ENCODE measurements at regions not wholly inside any gene's neighbourhood (a gene's known extent, or its start where the extent isn't known, plus 50 kb on each side); places are given as distances from the start of the nearest gene placed in this dataset.

DNA sequence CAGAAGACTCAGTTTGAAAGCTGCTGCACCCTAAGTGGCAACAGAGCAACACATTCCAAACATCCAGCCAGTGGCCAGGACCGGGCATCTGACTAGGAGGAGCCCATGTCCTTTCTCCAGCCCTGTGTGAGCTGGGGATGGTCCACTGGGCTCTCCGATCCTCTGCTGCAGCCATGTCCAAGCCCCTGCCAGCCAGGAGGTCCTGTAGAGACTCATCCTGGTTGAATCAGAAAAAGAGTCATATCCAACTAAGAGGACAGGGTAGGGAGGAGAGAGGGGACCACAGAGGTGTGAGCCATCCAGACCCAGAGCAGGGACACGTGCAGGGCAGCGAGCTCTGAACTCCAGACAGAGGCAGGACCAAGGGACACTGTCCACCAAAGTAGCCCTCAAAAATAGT is 163.0 kb upstream of the CDH5 start:
- DNase-seq (ENCODE audit: low read depth), result no peak
- TF ChIP-seq, protein P1, sequence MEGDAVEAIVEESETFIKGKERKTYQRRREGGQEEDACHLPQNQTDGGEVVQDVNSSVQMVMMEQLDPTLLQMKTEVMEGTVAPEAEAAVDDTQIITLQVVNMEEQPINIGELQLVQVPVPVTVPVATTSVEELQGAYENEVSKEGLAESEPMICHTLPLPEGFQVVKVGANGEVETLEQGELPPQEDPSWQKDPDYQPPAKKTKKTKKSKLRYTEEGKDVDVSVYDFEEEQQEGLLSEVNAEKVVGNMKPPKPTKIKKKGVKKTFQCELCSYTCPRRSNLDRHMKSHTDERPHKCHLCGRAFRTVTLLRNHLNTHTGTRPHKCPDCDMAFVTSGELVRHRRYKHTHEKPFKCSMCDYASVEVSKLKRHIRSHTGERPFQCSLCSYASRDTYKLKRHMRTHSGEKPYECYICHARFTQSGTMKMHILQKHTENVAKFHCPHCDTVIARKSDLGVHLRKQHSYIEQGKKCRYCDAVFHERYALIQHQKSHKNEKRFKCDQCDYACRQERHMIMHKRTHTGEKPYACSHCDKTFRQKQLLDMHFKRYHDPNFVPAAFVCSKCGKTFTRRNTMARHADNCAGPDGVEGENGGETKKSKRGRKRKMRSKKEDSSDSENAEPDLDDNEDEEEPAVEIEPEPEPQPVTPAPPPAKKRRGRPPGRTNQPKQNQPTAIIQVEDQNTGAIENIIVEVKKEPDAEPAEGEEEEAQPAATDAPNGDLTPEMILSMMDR (IDR thresholded peaks at IDR 0.05; ENCODE audit: insufficient read depth, low read length), result no peak
- H3K4me3 ChIP-seq (ENCODE audit: low read depth, low read length), result no peak overlapping the region

DNA sequence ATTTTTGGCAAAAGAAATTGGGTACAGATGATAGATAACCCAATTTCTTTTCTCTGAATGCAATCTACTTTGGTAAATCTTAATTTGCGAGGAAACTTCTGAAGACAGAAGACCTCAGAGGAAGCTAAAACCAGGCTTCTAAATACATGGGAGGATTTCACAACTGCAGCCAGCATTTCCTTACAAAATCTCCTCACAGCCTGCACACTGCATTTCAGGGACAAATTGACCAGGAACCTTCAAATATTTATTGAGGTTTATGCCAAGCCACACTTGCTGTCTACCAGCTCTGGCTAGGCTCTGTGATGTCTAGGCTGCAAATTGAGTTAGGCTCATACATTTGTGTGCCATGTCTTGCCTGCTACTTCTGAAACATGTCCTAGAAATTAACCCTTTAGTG is 167.3 kb upstream of the CDH5 start:
- DNase-seq (ENCODE audit: low read depth), result peak; percentile 63
- TF ChIP-seq, protein P1 (IDR thresholded peaks at IDR 0.05; ENCODE audit: insufficient read depth, low read length), result no peak
- H3K4me3 ChIP-seq (ENCODE audit: low read depth, low read length), result no peak overlapping the region

DNA sequence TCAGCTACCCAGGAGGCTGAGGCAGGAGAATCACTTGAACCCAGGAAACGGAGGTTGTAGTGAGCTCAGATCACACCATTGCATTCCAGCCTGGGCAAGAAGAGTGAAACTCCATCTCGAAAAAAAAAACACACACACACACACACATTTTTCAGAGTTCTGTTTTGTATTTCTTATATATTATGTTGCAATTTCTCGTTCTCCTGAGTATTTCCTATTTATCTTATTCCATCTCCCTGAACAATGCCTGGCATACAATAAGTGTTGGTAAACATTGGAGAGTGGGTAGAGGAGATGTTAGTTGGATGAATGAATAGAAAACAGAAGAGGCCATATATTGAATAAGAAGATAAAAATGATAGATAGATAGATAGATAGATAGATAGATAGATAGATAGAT is 167.8 kb upstream of the CDH5 start:
- DNase-seq (ENCODE audit: low read depth), result no peak
- no peak overlapping the region for H3K4me3 ChIP-seq (ENCODE audit: low read depth, low read length)
- TF ChIP-seq, protein P1 (IDR thresholded peaks at IDR 0.05; ENCODE audit: insufficient read depth, low read length), result no peak

DNA sequence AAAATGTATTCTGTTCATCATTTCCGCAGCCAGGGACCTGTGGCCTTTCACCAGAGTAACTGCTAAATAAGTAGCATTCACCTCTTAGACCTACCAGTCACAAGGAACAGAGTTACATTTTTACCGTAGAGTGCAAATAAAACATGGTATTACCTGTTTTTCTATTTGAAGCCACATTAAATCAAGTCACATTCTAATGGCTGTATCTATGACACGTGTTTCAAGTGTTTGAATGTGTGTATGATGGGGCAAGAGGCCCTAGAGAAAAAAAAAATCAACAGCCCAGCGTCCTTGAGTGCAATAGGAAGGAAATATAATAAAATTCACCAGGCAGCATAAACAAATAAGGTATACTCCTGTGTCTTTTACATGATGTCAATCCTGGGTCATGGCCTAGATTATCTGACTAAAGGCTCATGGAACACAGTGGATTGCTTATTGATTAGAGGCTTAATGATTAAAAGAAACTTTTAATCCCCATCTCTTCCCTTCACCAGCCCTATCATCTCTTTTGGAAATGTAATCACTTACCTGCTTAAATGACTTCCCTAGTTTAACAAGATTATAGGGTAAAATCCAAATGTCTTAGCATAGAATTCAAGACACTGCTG is 168.7 kb upstream of the CDH5 start:
- H3K4me3 ChIP-seq (ENCODE audit: low read depth, low read length), result no peak overlapping the region
- TF ChIP-seq, protein P1 (IDR thresholded peaks at IDR 0.05; ENCODE audit: insufficient read depth, low read length), result no peak
- DNase-seq (ENCODE audit: low read depth), result no peak

DNA sequence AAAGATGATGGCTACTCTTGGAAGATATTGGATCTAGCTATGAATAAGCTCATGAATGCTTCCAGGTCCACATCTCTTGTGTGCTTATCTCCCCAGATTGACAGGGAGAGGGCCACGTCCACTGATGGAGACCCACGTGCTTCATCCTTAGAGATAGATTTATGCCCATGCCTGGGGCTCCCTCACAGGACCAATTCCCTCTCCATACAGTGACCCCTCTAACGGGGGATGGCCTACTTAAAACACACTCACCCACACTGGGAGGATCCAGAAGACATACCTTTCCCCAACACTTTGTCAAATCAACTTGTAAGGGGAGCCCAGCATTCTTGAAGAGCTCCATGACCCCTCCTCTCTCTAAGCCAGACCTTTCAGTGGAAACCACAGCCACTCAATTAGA is 169.7 kb upstream of the CDH5 start:
- DNase-seq (ENCODE audit: low read depth), result no peak
- TF ChIP-seq, protein P1 (IDR thresholded peaks at IDR 0.05; ENCODE audit: insufficient read depth, low read length), result no peak
- no peak overlapping the region for H3K4me3 ChIP-seq (ENCODE audit: low read depth, low read length)

DNA sequence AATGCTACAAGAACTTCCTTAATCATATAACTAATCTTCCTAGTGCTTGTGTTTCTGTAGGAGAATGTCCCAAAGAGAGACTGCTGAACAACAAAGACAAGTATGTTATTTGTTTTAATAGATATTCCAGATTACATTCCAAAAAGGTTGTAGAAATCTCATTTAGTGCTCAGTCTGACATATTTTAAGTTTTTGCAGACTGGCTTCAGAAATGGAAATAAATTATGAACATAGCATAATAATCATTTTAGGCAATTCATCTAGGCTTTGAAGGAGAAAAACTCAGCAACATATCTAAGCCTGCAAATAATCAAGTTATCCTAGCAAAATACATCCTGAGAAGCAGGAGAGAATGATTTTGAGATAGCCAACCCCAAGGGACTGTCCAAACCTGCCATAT is 171.6 kb upstream of the CDH5 start:
- TF ChIP-seq, protein P1 (IDR thresholded peaks at IDR 0.05; ENCODE audit: insufficient read depth, low read length), result no peak
- no peak overlapping the region for H3K4me3 ChIP-seq (ENCODE audit: low read depth, low read length)
- DNase-seq (ENCODE audit: low read depth), result no peak

Data from fibroblast of the aortic adventitia (primary cell).